IPS-20b (cell line): ENCODE measurements at regions not wholly inside any gene's neighbourhood (a gene's known extent, or its start where the extent isn't known, plus 50 kb on each side); places are given as distances from the start of the nearest gene placed in this dataset.
"Not testable (repeated sequence)": the region's sequence is repeated elsewhere in the genome, so short reads cannot be mapped to it uniquely, and the experiment has no call there.

ENCODE experiments used
- H3K27ac ChIP-seq: one replicate; pipeline ENCODE4 v1.5.1; 2013; ENCODE audit warnings: low read length
- H3K27me3 ChIP-seq: 2 replicates; pipeline ENCODE4 v1.6.1; 2013; ENCODE audit warnings: mild to moderate bottlenecking, low read length, inconsistent platforms; ENCODE audit not compliant: insufficient read depth
- H3K36me3 ChIP-seq: 2 replicates; pipeline ENCODE4 v1.6.1; 2013; ENCODE audit warnings: low read depth, mild to moderate bottlenecking, inconsistent platforms, low read length, moderate library complexity; ENCODE audit not compliant: insufficient read depth
- H3K4me1 ChIP-seq: 2 replicates; pipeline ENCODE4 v1.6.1; 2013; ENCODE audit warnings: mild to moderate bottlenecking, control low read depth, inconsistent platforms, low read length, moderate library complexity; ENCODE audit not compliant: insufficient read depth
- H3K4me3 ChIP-seq: 2 replicates; pipeline ENCODE4 v1.5.1; 2013; ENCODE audit warnings: mild to moderate bottlenecking, low read length, inconsistent platforms
- H3K9ac ChIP-seq: 2 replicates; pipeline ENCODE4 v1.6.1; 2013; ENCODE audit warnings: low read depth, mild to moderate bottlenecking, inconsistent platforms, low read length, moderate library complexity
- H3K9me3 ChIP-seq: 2 replicates; pipeline ENCODE4 v1.6.1; 2013; ENCODE audit warnings: mild to moderate bottlenecking, low read depth, low read length, inconsistent platforms; ENCODE audit not compliant: insufficient read depth

DNA sequence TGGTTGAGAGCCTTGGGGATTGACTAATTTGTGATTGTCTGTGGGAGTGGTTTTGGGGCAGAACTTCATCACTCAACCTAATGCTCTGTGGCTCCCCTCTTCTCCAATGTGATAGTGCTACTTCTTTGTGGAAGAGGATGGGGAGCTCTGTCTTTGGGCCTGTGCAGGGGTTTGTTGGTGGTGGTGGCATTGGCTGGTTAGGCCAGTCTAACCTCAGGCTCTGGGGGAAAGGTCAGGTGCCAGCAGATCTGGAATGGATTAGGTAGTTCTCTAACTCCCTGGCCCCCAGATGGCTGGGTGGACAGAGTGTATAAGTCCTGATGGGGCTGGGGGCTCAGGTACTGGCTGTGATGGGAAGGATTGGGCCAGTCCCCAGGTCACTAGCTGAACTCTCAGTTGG lies 129.0 kb upstream of the CHD6 start:
- Histone ChIP-seq H3K4me1 (no peaks in the 10 kb centered on the region), H3K36me3 (no peaks in the 10 kb centered on the region), H3K27me3 (no peaks in the 10 kb centered on the region), H3K9ac (no peak overlapping the region), H3K27ac (no peak overlapping the region), H3K9me3 (no peaks in the 10 kb centered on the region), H3K4me3 (no peak overlapping the region)

DNA sequence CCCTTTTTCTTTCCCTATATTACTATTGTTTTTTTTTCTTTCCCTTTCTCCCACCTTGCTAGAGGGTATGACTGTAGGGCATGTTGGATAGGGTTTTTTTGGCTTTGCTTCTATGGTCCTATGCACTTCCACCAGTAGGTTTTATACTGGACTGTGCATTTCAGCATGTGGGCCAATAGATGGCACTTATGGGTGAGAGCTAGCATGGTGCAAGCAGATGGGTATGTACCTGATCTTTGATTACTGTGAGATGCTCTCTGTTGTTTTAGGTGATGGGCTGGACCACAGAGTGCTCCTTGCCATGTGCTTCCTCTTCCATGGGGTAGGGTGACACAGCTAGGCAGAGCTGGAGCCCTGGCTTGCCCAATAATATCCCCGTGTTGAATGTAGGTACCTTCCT lies 128.5 kb upstream of the CHD6 start:
- Histone ChIP-seq H3K36me3 (no peaks in the 10 kb centered on the region), H3K4me3 (no peak overlapping the region), H3K9me3 (no peaks in the 10 kb centered on the region), H3K27ac (no peak overlapping the region), H3K4me1 (no peaks in the 10 kb centered on the region), H3K27me3 (no peaks in the 10 kb centered on the region), H3K9ac (no peak overlapping the region)

DNA sequence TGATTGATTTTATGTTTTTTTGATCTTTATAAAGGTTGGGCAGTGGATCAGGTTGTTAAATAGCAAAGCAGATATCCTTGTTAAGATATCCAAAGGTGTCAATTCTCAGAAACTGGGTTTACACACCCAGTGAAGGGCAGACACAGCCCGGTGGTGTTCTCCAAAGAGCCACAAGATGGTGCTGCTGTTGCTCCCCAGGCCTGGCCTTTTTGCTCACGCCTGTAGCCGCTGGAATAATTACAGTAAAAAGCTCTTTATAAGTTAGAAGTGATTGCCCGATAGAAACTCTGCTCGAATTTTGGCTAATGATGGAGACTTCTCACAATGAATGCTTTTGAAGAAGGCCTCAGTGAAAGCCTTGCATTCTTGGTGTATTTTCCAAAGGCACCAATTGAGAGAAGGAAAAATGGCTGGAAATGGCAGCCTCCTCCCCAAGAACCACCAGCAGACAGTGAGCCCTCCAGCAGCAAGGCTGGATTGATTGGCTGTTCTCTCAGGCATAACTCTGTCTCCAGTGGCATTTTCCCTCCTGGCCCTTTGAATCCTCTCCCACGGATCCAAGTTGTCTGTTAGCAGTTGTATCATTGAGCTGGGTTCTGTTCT lies 120.5 kb upstream of the CHD6 start:
- Histone ChIP-seq H3K9me3 (no peaks in the 10 kb centered on the region), H3K27me3 (no peaks in the 10 kb centered on the region), H3K9ac (no peak overlapping the region), H3K4me3 (no peak overlapping the region), H3K4me1 (no peaks in the 10 kb centered on the region), H3K36me3 (no peaks in the 10 kb centered on the region), H3K27ac (no peak overlapping the region)

DNA sequence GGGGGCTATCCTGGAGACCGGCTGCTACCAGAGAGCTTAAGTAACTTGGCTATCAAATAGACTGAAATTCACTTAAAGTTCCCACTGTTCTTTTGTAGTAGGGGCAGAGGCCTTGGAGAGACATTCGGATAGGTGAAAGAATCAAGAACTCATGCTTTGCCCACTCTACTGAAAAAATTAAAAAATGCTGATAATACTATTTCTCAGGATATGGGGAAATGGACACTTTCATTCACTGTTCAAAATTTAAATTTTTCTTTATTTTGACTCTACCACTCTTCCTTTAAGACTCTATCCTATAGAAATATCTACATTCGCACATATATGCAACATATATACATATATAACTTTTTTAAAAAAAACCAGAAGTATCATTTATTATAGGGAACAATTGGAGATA lies 117.8 kb upstream of the CHD6 start:
- H3K9ac ChIP-seq = no peak overlapping the region
- H3K4me3 ChIP-seq = no peak overlapping the region
- no peak overlapping the region for H3K27ac ChIP-seq
- H3K36me3 ChIP-seq = no peaks in the 10 kb centered on the region
- no peaks in the 10 kb centered on the region for H3K9me3 ChIP-seq
- H3K4me1 ChIP-seq = no peaks in the 10 kb centered on the region
- H3K27me3 ChIP-seq = no peaks in the 10 kb centered on the region

DNA sequence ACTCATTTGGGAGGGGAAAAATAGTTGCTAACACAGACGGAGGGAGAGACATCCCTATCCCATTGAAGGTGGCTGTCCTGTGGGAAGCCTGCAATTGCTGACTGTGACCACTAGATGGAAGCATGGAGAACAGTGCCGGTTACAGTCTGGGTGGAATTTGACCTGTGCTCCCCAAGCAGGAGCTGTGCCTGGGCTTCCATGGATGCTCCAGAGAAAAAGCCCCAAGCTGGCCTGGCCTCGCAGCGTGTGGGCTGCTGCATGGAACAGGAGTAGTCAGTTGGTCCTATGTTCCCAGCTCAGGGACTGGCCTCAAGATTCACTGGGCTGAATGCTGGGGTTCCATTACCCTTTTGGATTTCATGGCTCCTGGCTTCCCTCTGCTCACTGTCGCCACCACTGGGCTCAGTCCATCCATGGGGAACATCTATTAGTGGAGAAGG lies 116.3 kb upstream of the CHD6 start:
- Histone ChIP-seq H3K9ac (no peak overlapping the region), H3K27me3 (no peaks in the 10 kb centered on the region), H3K4me1 (no peaks in the 10 kb centered on the region), H3K9me3 (no peaks in the 10 kb centered on the region), H3K27ac (no peak overlapping the region), H3K36me3 (no peaks in the 10 kb centered on the region), H3K4me3 (no peak overlapping the region)

DNA sequence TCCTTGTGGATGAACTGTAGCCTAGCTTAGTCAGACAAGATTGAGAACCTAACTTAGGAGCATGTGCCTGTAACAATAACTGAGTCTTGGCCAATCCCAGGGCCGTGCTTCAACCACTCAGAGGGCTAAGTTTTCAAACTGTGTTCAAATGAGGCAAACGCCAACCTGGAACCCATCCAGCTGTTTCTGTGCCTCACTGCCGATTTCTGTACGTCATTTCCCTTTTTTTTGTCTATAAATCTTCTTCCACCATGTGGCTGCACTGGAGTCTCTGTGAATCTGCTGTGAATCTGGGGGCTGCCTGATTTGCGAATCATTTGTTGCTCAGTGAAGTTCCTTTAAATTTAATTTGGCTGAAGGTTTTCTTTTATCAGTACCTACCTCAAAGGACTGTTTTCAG lies 115.0 kb upstream of the CHD6 start:
- Histone ChIP-seq H3K9me3 (no peaks in the 10 kb centered on the region), H3K9ac (no peak overlapping the region), H3K4me3 (no peak overlapping the region), H3K36me3 (no peaks in the 10 kb centered on the region), H3K27me3 (no peaks in the 10 kb centered on the region), H3K27ac (no peak overlapping the region), H3K4me1 (no peaks in the 10 kb centered on the region)

DNA sequence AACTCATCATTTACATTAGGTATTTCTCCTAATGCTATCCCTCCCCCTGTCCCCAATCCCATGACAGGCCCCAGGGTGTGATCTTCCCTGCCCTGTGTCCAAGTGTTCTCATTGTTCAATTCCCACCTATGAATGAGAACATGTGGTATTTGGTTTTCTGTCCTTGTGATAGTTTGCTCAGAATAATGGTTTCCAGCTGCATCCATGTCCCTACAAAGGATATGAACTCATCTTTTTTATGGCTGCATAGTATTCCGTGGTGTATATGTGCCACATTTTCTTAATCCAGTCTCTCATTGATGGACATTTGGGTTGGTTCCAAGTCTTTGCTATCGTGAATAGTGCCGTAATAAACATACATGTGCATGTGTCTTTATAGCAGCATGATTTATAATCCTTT lies 113.0 kb upstream of the CHD6 start:
- H3K36me3 ChIP-seq, H3K27ac ChIP-seq, H3K4me1 ChIP-seq, H3K27me3 ChIP-seq, H3K4me3 ChIP-seq, H3K9ac ChIP-seq, H3K9me3 ChIP-seq: not testable (repeated sequence)

DNA sequence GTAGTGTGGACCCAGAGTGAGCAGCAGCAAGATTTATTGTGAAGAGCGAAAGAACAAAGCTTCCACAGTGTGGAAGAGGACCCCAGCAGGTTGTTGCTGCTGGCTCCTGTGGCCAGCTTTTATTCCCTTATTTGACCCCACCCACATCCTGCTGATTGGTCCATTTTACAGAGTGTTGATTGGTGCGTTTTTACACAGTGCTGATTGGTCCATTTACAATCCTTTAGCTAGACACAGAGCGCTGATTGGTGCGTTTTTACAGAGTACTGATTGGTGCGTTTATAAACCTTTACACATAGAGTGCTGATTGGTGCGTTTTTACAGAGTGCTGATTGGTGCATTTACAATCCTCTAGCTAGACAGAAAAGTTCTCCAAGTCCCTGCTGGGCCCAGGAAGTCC lies 109.5 kb upstream of the CHD6 start:
- not testable (repeated sequence) for H3K36me3 ChIP-seq, H3K27me3 ChIP-seq, H3K9ac ChIP-seq, H3K4me1 ChIP-seq, H3K27ac ChIP-seq, H3K4me3 ChIP-seq, H3K9me3 ChIP-seq

DNA sequence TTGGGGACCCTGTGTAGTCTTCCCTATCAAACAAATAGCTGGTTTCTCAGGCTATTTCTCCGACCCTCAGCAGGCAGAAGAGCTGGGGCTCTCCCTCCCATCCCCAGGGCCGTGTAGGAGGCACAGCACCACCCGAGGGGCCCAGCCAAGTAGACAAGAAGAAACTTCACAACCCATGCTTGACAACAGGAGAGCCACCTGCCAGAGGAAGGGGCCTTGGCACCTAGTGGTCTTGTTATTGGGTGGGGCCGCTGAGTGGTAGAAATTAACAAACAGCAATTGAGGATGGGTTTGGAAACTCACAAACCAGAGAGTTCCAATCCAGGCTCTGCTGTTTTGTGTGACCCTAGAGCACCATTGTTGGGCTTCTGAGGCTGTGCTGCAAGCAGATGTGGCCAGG lies 108.5 kb upstream of the CHD6 start:
- no peak overlapping the region for H3K9ac ChIP-seq
- H3K36me3 ChIP-seq = no peaks in the 10 kb centered on the region
- H3K27ac ChIP-seq = no peak overlapping the region
- no peaks in the 10 kb centered on the region for H3K27me3 ChIP-seq
- no peak overlapping the region for H3K4me3 ChIP-seq
- H3K9me3 ChIP-seq = no peaks in the 10 kb centered on the region
- no peaks in the 10 kb centered on the region for H3K4me1 ChIP-seq

DNA sequence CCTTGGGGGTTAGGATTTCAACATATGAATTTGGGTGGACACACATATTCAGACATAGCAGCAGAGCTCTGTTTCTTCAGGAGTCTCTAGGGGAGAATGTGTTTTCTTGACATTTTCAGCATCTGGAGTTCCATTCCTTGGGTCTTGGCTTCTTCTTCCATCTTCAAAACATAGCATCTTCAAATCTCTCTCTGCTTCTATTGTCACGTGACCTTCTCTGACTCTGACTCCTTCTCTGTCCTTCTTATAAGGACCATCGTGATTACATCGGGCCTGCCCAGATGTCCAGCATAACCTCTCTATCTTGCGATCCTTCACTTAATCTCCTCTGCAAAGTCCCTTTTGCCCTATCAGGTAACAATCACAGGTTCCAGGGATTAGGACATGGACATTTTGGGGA lies 101.0 kb upstream of the CHD6 start:
- Histone ChIP-seq H3K27me3 (no peaks in the 10 kb centered on the region), H3K4me3 (no peak overlapping the region), H3K27ac (no peak overlapping the region), H3K36me3 (no peaks in the 10 kb centered on the region), H3K9ac (no peak overlapping the region), H3K4me1 (no peaks in the 10 kb centered on the region), H3K9me3 (no peaks in the 10 kb centered on the region)

DNA sequence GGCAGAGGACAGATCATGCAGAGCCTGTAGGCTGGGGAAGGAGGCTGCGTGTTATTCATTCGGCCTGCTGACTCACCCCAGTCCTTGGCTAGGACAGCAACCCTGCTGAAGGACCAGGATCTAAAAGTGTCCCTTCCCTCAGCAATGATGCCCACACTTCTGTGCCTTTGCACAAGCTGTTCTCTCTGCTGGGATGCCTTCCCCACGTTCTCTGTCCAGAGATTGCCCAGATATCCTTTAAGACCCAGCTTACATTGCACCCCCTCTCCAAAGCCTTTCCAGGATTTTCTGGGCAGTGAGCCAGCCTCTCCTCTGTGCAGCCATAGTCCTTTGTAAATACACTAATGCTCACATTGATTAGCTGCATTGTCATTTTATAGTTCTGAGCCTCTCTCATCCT lies 99.3 kb upstream of the CHD6 start:
- H3K9ac ChIP-seq = no peak overlapping the region
- no peaks in the 10 kb centered on the region for H3K9me3 ChIP-seq
- H3K36me3 ChIP-seq = no peaks in the 10 kb centered on the region
- no peak overlapping the region for H3K27ac ChIP-seq
- H3K27me3 ChIP-seq = no peaks in the 10 kb centered on the region
- no peak overlapping the region for H3K4me3 ChIP-seq
- H3K4me1 ChIP-seq = no peaks in the 10 kb centered on the region

DNA sequence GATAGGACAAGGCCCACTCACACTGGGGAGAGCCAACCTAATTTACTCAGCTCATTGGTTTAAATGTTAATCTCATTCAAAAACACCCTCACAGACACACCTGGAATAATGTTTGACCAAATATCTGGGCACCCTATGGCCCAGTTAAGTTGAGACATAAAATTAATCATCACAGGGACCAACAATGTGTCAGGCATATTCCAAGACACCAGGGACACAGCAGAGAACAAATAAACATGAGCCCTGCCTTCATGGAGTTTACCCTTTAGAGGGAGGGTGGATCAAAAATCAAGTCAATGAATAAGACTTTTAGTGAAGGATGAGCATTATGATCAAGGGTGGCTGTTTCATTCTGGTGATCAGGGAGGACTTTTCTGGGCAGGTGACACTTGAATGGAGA lies 98.7 kb upstream of the CHD6 start:
- H3K36me3 ChIP-seq = no peaks in the 10 kb centered on the region
- no peak overlapping the region for H3K27ac ChIP-seq
- no peaks in the 10 kb centered on the region for H3K27me3 ChIP-seq
- H3K9ac ChIP-seq = no peak overlapping the region
- no peak overlapping the region for H3K4me3 ChIP-seq
- no peaks in the 10 kb centered on the region for H3K4me1 ChIP-seq
- no peaks in the 10 kb centered on the region for H3K9me3 ChIP-seq

DNA sequence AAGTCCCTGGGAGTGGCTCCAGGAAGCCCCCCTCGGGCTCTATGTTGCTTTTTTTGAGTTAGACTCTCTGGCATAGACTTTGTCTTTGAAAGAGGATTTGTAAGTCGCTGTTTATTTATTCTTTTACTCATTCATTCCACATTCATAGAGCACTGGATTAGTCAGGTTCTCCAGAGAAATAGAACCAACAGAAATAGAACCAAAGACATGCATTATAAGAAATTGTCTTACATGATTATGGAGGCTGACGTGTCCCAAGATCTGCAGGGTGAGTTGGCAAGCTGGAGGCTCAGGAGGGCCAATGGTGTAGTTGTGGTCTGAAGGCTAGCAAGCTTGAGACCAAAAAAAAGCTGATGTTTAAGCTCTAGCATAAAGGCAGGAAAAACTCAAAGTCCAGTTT lies 98.3 kb upstream of the CHD6 start:
- Histone ChIP-seq H3K27ac (no peak overlapping the region), H3K4me3 (no peak overlapping the region), H3K27me3 (no peaks in the 10 kb centered on the region), H3K9ac (no peak overlapping the region), H3K36me3 (no peaks in the 10 kb centered on the region), H3K9me3 (no peaks in the 10 kb centered on the region), H3K4me1 (no peaks in the 10 kb centered on the region)
